Neural progenitor cell (in vitro differentiated cells): ENCODE measurements at regions not wholly inside any gene's neighbourhood (a gene's known extent, or its start where the extent isn't known, plus 50 kb on each side); places are given as distances from the start of the nearest gene placed in this dataset.

ENCODE experiments used
- CTCF ChIP-seq: fragments of 200-600 bp; sonication (generic); IDR thresholded peaks from 2 replicates; pipeline ENCODE4 v1.5.1; 2017; ENCODE audit warnings: antibody characterized with exemption, mild to moderate bottlenecking
- EZH2 ChIP-seq: fragments of 200-600 bp; sonication (generic); IDR thresholded peaks from 2 replicates; pipeline ENCODE4 v1.6.1; 2017; ENCODE audit warnings: antibody characterized with exemption, mild to moderate bottlenecking, moderate library complexity
- EZH2phosphoT487 ChIP-seq: fragments of 200-600 bp; sonication (generic); IDR thresholded peaks from 2 replicates; pipeline ENCODE4 v1.6.1; 2017; ENCODE audit warnings: antibody characterized with exemption

- TF ChIP-seq EZH2 = no peak
- TF ChIP-seq CTCF = no peak
- TF ChIP-seq EZH2phosphoT487 = no peak
These were observed 1366.9 kb upstream of the EYS start for GRCh38 chr6:67073938-67074337.
